ENCODE measurements at regions not wholly inside any gene's neighbourhood (a gene's known extent, or its start where the extent isn't known, plus 50 kb on each side); places are given as distances from the start of the nearest gene placed in this dataset.

GRCh38 chr16:60553090-60553757 is 1483.0 kb downstream of the CDH8 start:
- TF ChIP-seq REST (IDR thresholded peaks at IDR 0.05; ENCODE audit: low read depth) (no peak), TAF1 (IDR thresholded peaks at IDR 0.05; ENCODE audit: low read depth) (no peak), NFIC (IDR thresholded peaks at IDR 0.05) (no peak)
